Breast epithelium (tissue), 3 donors: ENCODE measurements at regions not wholly inside any gene's neighbourhood (a gene's known extent, or its start where the extent isn't known, plus 50 kb on each side); places are given as distances from the start of the nearest gene placed in this dataset.

ENCODE experiments used
- POLR2A ChIP-seq: fragments of 450-650 bp; IDR thresholded peaks from one replicate; pipeline ENCODE4 v1.6.1; 2016; ENCODE audit warnings: antibody characterized with exemption, mild to moderate bottlenecking, moderate library complexity
- TF ChIP-seq, protein P1 (sequence below), 3 donors: fragments of 450-650 bp; IDR thresholded peaks; one replicate each; pipeline ENCODE4 v1.5.1; 2016 to 2017; ENCODE audit warnings: antibody characterized with exemption in 3 of 3, mild to moderate bottlenecking in 3 of 3, moderate library complexity in 3 of 3

DNA sequence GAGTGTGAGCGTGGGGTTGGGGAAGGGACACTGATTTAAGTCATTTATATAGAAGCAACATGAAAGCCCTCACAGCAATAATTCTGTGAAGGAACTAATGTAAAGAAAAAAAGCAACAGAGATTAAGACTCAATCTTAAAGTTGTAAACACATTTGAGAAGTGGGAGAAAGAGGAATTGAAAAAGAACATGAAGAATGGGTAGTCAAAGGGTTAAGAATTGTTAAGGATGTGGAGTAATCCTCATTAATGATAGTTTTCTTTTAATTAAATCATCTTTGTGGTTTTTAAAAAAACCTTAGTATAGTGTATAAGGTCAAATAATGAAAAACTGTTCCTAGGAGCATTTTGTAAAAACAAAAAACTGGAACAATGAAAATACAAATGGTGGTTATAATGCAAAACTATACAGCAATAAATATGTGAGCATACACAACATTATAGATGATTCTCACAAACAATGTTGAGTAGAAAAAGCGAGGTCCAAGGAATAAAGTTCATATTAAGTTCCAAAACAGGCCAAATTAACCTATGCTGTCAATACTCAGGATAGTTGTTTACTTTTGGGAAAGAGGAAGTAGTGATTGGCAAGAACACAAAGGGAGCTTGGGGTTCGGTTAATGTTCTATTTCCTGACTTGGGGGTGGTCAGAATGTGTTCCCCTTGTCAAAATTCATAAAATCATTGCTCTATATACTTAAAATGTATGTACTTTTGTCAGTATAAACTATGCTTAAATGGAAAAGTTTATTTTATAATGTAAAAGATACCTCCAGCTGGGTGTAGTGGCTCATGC is 120.4 kb upstream of the ATF7IP start:
- TF ChIP-seq, protein P1, sequence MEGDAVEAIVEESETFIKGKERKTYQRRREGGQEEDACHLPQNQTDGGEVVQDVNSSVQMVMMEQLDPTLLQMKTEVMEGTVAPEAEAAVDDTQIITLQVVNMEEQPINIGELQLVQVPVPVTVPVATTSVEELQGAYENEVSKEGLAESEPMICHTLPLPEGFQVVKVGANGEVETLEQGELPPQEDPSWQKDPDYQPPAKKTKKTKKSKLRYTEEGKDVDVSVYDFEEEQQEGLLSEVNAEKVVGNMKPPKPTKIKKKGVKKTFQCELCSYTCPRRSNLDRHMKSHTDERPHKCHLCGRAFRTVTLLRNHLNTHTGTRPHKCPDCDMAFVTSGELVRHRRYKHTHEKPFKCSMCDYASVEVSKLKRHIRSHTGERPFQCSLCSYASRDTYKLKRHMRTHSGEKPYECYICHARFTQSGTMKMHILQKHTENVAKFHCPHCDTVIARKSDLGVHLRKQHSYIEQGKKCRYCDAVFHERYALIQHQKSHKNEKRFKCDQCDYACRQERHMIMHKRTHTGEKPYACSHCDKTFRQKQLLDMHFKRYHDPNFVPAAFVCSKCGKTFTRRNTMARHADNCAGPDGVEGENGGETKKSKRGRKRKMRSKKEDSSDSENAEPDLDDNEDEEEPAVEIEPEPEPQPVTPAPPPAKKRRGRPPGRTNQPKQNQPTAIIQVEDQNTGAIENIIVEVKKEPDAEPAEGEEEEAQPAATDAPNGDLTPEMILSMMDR (IDR thresholded peaks at IDR 0.05), result no peak
- no peak for TF ChIP-seq POLR2A
